ENCODE measurements at regions not wholly inside any gene's neighbourhood (a gene's known extent, or its start where the extent isn't known, plus 50 kb on each side); places are given as distances from the start of the nearest gene placed in this dataset.

DNA sequence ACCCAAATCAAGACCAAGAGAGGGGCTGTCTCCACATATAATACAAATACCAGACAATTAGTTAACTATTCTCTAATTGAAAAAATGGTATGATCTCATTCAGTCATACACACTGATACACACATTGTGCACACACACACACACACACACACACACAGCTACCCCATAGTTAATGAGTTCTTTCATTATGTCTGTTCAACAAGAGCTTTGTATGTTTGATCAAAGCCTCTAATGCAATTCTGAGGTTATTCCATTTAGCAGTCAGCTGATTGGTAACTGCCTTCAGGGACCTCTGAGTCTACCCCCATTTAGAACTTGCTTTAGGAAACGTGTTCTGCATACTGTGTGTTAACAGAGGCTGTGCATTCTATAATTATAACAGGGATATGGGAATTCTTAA lies 741.4 kb upstream of the LRRTM4 start:
- no peak overlapping the region for H3K27ac Mint-ChIP-seq
- H3K27me3 Mint-ChIP-seq: no peaks in the 10 kb centered on the region
- no peak for DNase-seq
- CTCF ChIA-PET: no interaction called here
- POLR2A ChIA-PET: no interaction called here
- H3K4me1 Mint-ChIP-seq: no peaks in the 10 kb centered on the region
- H3K36me3 Mint-ChIP-seq (ENCODE audit: low read depth): no peaks in the 10 kb centered on the region
- peaks cover 9% of the 10 kb centered on the region for H3K9me3 Mint-ChIP-seq
- no peak overlapping the region for H3K4me3 Mint-ChIP-seq

DNA sequence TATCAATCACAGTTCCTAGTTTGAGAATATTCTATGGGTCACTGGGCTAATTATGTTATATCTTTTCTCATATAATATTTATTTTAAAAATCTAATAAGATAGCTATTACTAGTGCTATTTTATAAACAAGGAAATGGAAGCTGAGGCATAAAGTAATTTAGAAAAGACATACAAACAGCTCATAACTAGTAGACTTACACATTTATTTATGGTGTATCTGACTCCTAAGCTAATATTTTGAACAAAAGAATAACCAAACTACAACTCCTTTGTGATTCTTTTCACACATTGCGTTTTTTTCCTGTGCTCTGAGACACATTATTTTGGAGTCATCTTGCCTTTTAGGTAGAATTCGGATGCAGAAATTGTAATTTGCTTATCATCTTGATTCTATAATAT lies 742.0 kb upstream of the LRRTM4 start:
- CTCF ChIA-PET: no interaction called here

DNA sequence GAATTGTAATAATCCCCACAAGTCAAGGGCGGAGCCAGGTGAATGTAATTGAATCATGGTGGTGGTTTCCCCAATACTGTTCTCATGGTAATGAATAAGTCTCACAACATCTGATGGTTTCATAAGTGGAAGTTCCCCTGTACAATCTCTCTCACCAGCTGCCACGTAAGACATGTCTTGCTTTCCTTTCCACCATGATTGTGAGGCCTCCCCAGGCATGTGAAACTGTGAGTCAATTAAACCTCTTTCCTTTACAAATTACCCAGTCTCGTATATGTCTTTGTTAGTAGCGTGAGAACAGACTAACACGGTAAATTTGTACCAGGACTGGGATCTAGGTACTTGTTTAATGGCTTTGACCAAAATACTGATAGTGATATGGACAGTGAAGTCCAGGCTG lies 744.3 kb upstream of the REG3G start:
- no peak for DNase-seq
- POLR2A ChIA-PET: no interaction called here
- Mint-ChIP-seq H3K36me3 (ENCODE audit: low read depth) (no peaks in the 10 kb centered on the region), H3K4me3 (no peak overlapping the region), H3K4me1 (no peaks in the 10 kb centered on the region), H3K27ac (no peak overlapping the region), H3K27me3 (no peaks in the 10 kb centered on the region), H3K9me3 (peaks cover 8% of the 10 kb centered on the region)
- CTCF ChIA-PET: no interaction called here

More for the DNA sequence above, 742.0 kb upstream of the LRRTM4 start:
- Mint-ChIP-seq H3K36me3 (ENCODE audit: low read depth) (no peaks in the 10 kb centered on the region), H3K4me1 (no peaks in the 10 kb centered on the region), H3K4me3 (no peak overlapping the region), H3K27me3 (no peaks in the 10 kb centered on the region), H3K27ac (no peak overlapping the region), H3K9me3 (peaks cover 9% of the 10 kb centered on the region)
- POLR2A ChIA-PET: no interaction called here
- no peak for DNase-seq

DNA sequence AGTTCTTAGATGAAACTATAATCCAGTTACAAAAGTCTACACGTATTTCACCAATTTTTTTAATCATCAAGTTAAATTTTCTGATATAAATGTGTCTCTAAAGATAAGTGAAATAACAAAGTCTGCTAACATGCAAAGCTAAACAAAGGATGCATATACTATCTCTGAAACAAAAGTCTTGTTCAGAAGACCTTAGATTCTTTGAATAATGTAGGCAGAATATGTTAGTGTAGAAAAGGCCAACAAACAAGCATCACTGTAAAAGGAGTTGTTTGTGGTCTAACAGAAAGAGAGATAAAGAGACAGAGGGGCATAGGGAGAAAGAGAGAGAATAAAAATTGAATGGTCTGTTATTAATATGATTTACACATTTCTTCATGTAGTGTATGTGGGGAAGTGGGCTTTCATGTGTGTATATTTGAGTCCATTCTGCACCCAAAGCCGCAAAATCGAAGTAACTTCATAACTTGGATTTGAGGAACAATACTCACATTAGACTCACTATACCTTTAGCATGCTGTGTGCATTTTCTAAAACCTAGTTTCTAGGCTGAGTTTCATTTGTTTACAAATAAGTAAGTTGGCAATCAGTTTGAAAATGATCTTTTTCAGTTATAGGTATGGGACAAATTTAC lies 734.8 kb upstream of the REG3G start:
- H3K4me1 Mint-ChIP-seq: no peaks in the 10 kb centered on the region
- POLR2A ChIA-PET: no interaction called here
- H3K9me3 Mint-ChIP-seq: peaks cover 6% of the 10 kb centered on the region
- H3K27ac Mint-ChIP-seq: no peak overlapping the region
- no peak overlapping the region for H3K4me3 Mint-ChIP-seq
- no peak for DNase-seq
- CTCF ChIA-PET: no interaction called here
- H3K27me3 Mint-ChIP-seq: no peaks in the 10 kb centered on the region
- H3K36me3 Mint-ChIP-seq (ENCODE audit: low read depth): no peaks in the 10 kb centered on the region

DNA sequence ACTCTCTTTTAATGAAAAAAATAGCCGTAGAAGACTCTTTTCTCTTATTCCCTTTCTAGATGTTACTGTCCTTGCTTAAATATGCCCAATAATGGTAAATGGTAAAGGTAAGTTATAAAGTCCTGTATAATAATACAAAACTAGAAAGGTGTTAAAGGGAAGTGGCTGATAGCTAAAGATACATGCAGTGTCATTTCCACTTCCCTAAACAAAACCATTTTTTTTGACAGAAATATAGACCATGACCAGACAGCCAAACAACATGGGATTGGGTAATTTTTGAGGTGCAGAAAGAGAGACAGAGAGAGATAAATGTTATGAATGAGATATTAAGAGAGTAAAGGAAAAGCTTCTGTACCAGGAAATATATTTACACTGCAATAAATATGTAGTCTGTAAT lies 731.7 kb upstream of the REG3G start:
- H3K9me3 Mint-ChIP-seq: no peaks in the 10 kb centered on the region

DNA sequence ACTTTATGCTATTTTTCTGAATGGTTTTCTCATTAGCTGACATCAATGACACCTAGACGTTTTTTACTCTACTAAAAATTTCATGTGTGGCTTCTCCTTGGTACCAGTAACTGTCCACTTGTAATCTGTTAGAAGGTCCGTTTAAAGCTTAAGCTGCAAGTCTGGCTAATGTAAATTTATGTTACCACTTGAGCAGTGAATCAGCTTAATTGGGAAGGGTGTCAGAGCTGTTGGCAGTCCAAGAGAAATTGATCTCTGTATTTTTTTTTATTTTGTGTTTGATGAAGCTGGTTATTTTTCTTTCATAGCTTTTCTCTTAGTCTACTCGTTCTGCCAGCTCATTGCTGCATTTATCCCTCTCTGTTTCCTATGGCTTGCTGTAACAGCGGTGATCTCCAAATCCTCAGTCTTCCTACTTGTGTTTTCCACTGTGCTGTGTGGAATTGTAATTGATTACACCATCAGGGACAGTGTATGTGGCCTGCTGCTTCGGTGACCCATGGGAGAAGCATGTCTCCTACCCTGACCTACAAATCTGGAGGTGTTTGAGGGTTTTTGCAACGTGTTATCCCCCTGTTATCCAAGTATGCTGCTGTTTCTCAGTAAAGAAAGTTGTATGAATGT lies 724.2 kb upstream of the REG3G start:
- Mint-ChIP-seq H3K27me3 (no peaks in the 10 kb centered on the region), H3K4me1 (no peaks in the 10 kb centered on the region), H3K4me3 (no peak overlapping the region), H3K9me3 (no peaks in the 10 kb centered on the region), H3K36me3 (ENCODE audit: low read depth) (no peaks in the 10 kb centered on the region), H3K27ac (no peak overlapping the region)
- ChIA-PET CTCF (no interaction called here), POLR2A (no interaction called here)
- DNase-seq: no peak

More for the DNA sequence above, 731.7 kb upstream of the REG3G start:
- POLR2A ChIA-PET: no interaction called here
- no peak for DNase-seq
- no peaks in the 10 kb centered on the region for H3K4me1 Mint-ChIP-seq
- H3K27ac Mint-ChIP-seq: no peak overlapping the region
- CTCF ChIA-PET: no interaction called here
- H3K36me3 Mint-ChIP-seq (ENCODE audit: low read depth): no peaks in the 10 kb centered on the region
- no peaks in the 10 kb centered on the region for H3K27me3 Mint-ChIP-seq
- H3K4me3 Mint-ChIP-seq: no peak overlapping the region

DNA sequence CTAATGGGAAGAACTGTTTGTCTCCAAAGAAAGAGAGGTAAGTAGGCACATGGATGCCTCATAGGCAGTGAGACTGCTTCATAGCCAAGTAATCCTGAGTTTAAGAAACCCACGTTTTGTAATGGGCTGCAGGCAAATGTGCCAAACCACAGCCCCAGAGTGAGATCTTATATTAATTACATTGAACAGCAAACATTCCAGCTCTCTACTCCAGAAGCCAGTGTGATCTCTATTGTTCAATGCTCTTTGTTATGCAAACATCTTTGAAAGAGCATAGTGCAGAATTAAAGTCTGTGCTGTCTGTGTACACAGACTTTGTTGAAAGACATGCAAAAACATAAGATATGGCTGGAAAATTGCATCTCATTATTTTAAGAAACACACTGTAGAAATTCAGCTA lies 720.8 kb upstream of the REG3G start:
- ChIA-PET CTCF (no interaction called here), POLR2A (no interaction called here)
- Mint-ChIP-seq H3K4me1 (no peaks in the 10 kb centered on the region), H3K4me3 (no peak overlapping the region), H3K27me3 (no peaks in the 10 kb centered on the region), H3K9me3 (peaks cover 4% of the 10 kb centered on the region), H3K27ac (no peak overlapping the region), H3K36me3 (ENCODE audit: low read depth) (no peaks in the 10 kb centered on the region)
- DNase-seq: no peak

DNA sequence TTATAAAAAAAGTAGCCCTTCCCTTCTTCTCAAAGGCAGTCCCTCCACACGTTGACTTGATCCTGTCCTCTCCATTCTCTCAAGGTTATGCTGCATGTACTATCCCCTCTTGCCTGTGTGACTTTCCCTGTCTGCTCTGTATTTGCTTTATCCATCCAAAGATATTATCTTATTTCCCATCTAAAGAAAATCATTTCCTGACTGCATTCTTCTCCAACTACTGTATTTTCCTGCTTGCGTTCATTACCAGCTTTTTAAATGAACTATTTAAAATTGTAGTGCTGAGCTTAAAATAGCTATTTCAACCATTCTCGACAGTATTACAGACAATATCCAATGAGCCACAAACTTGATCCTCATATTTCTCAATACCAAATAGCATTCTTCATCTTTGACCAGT lies 716.0 kb upstream of the REG3G start:
- no peaks in the 10 kb centered on the region for H3K4me1 Mint-ChIP-seq
- H3K36me3 Mint-ChIP-seq (ENCODE audit: low read depth): no peaks in the 10 kb centered on the region
- POLR2A ChIA-PET: no interaction called here
- CTCF ChIA-PET: no interaction called here
- DNase-seq: no peak
- H3K4me3 Mint-ChIP-seq: no peak overlapping the region
- no peaks in the 10 kb centered on the region for H3K27me3 Mint-ChIP-seq
- H3K27ac Mint-ChIP-seq: no peak overlapping the region
- H3K9me3 Mint-ChIP-seq: peaks cover 9% of the 10 kb centered on the region

DNA sequence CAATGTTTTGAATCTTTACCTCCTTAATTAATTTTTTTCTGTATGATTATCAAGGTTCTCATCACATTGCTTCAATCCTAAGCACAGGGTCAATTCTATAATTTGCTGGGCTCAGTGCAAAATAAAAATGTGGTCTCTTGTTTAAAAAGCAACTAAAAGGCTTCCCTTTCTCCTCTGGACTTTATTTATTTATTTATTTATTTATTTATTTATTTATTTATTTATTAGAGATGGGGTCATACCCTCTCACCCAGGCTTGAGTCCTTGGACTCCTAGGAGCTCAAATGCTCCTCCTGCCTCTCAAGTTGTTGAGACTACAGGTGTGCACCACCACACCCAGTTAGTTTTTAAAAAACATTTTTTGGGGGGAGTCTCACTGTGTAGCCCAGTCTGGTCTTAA lies 710.1 kb upstream of the REG3G start:
- H3K27me3 Mint-ChIP-seq: no peaks in the 10 kb centered on the region
- no peaks in the 10 kb centered on the region for H3K36me3 Mint-ChIP-seq (ENCODE audit: low read depth)
- no peaks in the 10 kb centered on the region for H3K4me1 Mint-ChIP-seq
- CTCF ChIA-PET: no interaction called here
- no peak overlapping the region for H3K4me3 Mint-ChIP-seq
- H3K27ac Mint-ChIP-seq: no peak overlapping the region
- DNase-seq: no peak
- POLR2A ChIA-PET: no interaction called here
- peaks cover 10% of the 10 kb centered on the region for H3K9me3 Mint-ChIP-seq

DNA sequence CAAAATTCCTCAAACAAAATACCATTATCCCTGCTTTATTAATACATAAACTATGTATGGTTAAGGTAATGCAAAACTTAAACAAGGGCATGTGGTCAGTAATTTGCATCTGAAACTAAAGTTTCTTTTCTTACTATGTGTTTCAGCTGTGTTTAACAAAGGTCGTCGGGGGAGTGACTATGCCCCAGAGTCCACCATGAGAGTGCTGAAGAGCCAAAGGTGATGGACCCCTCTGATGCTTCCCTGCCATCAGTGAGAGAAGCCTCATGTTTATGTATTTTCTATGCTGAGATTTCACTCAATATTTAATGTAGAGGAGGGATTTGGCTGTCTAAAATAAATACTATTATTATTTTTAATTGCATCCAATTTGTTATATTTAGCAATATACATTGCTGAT lies 707.2 kb upstream of the REG3G start:
- DNase-seq: no peak
- ChIA-PET CTCF (interaction anchor here (0.6 to 2.0 kb wide), 2 partner anchors 15 to 1302 kb away, joined by 4 to 5 read pairs; no protein-coding TSS in a partner anchor), POLR2A (no interaction called here)
- H3K27me3 Mint-ChIP-seq: no peaks in the 10 kb centered on the region
- H3K9me3 Mint-ChIP-seq: peaks cover 10% of the 10 kb centered on the region
- no peak overlapping the region for H3K27ac Mint-ChIP-seq
- no peaks in the 10 kb centered on the region for H3K4me1 Mint-ChIP-seq
- no peak overlapping the region for H3K4me3 Mint-ChIP-seq
- H3K36me3 Mint-ChIP-seq (ENCODE audit: low read depth): no peaks in the 10 kb centered on the region

DNA sequence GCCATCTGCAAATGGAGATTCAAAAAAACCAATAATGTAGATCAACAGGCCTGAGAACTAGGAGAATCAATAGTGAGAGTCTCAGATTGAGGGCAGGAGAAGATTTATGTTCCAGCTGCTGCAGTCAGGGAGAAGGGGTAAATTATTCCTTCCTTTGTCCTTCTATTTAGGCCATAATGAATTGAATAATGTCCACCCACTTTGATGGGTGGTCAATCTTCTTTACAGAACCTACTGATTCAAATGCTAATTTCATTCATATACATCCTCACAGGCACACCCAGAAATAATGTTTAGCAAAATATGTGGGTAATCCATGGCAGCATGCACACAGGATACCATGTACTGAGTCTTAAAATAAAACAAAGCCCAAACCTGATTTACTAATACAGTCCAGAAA lies 695.3 kb upstream of the REG3G start:
- Mint-ChIP-seq H3K4me3 (no peak overlapping the region), H3K27ac (no peak overlapping the region), H3K27me3 (no peaks in the 10 kb centered on the region), H3K9me3 (no peaks in the 10 kb centered on the region), H3K36me3 (ENCODE audit: low read depth) (no peaks in the 10 kb centered on the region), H3K4me1 (no peaks in the 10 kb centered on the region)
- no peak for DNase-seq
- CTCF ChIA-PET: no interaction called here
- POLR2A ChIA-PET: no interaction called here

DNA sequence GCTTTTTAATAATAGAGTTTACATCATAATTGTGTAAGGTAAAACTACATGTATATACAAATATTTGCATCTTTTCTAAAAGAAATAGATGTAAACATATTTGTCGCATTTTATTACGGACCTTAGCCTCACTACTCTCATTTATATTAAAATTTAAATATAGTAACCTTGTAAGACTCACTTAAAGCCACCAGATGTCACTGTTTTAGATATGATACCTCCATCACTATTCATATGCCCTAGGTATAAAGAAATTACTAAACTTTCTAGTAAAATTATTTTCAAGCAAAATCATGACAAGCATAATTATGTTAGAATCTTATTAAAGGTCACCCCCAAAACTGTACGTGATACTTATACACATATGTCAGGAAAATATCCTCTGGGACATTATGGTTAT lies 674.3 kb upstream of the REG3G start:
- ChIA-PET CTCF (no interaction called here), POLR2A (no interaction called here)
- H3K27me3 Mint-ChIP-seq: no peaks in the 10 kb centered on the region
- H3K4me1 Mint-ChIP-seq: no peaks in the 10 kb centered on the region
- H3K27ac Mint-ChIP-seq: no peak overlapping the region
- H3K4me3 Mint-ChIP-seq: no peak overlapping the region
- no peaks in the 10 kb centered on the region for H3K36me3 Mint-ChIP-seq (ENCODE audit: low read depth)
- H3K9me3 Mint-ChIP-seq: no peaks in the 10 kb centered on the region
- DNase-seq: no peak

DNA sequence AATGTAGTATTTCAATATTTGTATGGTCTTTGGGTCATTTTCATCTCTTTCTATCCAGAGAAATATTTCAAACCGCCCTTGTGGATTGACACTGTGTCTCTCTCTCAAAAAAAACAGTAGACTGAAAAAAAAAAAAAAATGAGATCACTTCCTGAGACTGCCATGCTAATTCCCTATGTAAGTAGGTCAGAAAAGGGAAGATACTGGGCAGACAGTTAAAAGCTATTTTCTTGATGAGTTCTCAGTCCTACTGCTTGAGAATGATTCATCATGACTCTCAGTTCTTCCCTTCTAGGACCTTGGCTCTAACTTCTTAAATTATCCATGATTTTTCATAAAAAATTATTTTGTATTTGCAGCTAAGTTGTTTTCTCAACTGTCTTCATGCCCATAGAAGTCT lies 672.3 kb upstream of the REG3G start:
- H3K36me3 Mint-ChIP-seq (ENCODE audit: low read depth): no peaks in the 10 kb centered on the region

DNA sequence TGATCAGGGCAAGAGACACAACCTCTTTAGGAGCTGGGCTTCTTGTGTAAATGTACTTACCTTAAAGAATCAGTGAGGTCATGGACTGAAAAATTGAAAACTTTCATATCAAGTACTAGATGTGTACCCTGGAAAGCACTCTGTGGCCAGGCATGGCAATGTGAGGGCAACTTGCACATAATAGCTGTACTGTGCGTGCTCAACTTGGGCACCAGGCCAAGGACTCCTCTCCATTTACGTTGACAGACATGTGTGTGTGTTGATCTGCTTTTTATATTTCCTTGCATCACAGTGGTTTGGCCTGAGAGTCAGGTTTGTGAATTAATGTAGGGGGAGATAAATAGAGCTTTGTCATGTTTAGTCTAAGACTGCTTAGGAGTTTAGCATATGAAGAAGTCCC lies 669.5 kb upstream of the REG3G start:
- Mint-ChIP-seq H3K27ac (no peak overlapping the region), H3K36me3 (ENCODE audit: low read depth) (no peaks in the 10 kb centered on the region), H3K9me3 (peaks cover 4% of the 10 kb centered on the region), H3K4me3 (no peak overlapping the region), H3K27me3 (no peaks in the 10 kb centered on the region), H3K4me1 (no peaks in the 10 kb centered on the region)
- ChIA-PET POLR2A (no interaction called here), CTCF (no interaction called here)
- DNase-seq: no peak

More for the DNA sequence above, 672.3 kb upstream of the REG3G start:
- ChIA-PET CTCF (no interaction called here), POLR2A (no interaction called here)
- no peak for DNase-seq
- H3K27me3 Mint-ChIP-seq: no peaks in the 10 kb centered on the region
- H3K4me1 Mint-ChIP-seq: no peaks in the 10 kb centered on the region
- no peak overlapping the region for H3K4me3 Mint-ChIP-seq
- H3K27ac Mint-ChIP-seq: no peak overlapping the region
- peaks cover 2% of the 10 kb centered on the region for H3K9me3 Mint-ChIP-seq

Measured in activated CD4-positive, alpha-beta T cell treated with anti-CD3 and anti-CD28 coated beads, Interleukin-2, amount 10 ng/mL, durations not matched to agents 7 days and 5 days (primary cell).